DMS153 treated with DMSO at 0.1 percent for 48 hours (cell line): ENCODE measurements at regions not wholly inside any gene's neighbourhood (a gene's known extent, or its start where the extent isn't known, plus 50 kb on each side); places are given as distances from the start of the nearest gene placed in this dataset.
A peak's percentile ranks its signal among the peaks of the same experiment; 100 is the strongest.

Experiments
- DNase-seq: peaks from one replicate; lab custom pipeline; 2025; ENCODE audit not compliant: unreplicated experiment; lab: John Stamatoyannopoulos, UW

DNA sequence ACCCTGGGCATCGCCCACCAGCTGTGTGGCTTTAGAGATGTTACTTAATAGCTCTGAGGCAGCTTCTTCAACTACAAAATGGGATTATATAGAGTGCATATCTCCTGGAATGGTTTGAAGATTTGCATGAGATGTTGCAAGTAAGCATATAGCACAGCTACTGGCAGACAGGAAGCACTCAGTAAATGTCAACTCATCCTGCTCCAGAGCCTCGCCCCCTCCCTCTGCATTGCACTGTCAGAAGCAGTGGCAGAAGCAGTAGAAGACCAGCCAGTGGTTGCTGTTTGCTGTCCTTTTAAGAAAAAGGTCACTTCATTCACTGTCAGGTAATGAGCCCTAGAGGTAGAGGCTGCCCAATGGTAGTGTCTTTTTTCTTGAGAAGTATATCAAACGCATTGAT lies 180.0 kb upstream of the GHITM start:
- DNase-seq, result no peak

DNA sequence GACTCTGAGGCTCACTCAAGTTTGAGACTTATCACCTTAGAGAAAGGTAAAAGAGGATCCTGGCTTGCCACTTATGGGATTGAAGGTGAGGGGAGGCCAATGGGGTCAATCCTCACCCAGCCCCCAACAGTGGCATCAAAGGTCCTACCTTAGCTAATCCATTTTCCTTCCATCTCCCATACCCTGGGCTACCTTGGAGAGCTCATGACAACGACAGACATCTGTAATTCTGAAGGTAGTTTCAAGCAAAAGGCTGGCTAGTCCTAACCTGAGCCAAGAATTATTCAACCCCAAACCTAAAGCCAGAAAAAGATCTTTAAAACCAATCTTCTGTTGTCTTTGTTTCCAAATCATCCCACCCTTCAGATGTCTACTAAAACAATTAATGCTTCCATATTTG lies 179.2 kb upstream of the GHITM start:
- no peak for DNase-seq

DNA sequence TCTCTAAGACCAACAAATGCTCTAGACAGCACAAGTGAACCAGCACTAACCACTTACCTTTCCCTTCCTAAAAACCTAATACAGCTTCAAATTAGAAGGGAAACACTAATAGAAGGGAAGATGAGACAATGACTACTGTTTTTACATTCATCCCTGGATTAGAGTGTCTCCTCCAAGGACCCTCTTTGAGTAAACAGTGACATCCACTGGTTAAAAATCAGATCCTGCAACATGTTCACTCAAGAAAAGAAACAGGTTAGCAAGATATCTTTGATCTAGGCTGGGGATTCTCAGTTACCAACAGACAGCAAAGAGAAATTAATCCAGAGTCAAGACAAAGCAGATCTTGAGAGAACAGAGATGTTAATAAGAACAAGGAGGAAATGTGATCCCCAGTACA lies 177.7 kb upstream of the GHITM start:
- DNase-seq, result no peak

DNA sequence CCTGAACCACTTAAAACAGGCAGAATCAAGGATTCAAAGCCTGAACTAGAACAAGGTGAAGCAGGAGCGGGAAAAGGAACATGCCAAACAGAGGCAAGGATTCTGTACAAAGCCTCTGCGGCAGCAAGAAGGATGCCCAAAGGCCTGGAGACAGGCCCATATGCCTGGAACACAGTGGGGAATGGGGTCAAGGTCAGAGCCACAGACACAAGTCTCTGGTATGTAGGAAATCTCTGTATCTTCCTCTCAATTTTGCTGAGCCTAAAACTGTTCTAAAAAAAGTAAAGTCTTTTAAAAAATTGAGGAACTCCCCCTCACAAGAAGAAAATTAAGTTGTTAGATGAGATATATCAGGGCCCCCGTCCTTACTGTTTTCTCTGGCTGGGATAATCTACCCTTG lies 175.9 kb upstream of the GHITM start:
- no peak for DNase-seq

DNA sequence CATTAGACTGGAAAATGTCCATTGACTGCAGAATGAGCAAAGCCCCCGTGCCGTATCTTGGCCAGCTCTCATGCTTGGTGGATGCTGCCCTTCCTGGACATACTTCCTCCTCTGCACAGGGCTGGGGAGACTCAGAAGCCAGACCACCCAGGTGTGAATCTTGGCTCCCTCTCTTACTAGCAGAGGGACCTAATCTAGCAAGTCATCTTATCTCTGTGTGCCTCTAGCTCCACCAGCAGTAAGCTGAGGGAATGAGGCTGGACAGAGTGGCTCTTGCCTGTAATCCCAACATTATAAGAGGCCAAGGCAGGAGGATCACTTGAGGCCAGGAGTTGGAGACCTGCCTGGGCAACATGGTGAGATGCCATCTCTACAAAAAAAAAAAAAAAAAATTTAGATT lies 173.8 kb upstream of the GHITM start:
- no peak for DNase-seq

DNA sequence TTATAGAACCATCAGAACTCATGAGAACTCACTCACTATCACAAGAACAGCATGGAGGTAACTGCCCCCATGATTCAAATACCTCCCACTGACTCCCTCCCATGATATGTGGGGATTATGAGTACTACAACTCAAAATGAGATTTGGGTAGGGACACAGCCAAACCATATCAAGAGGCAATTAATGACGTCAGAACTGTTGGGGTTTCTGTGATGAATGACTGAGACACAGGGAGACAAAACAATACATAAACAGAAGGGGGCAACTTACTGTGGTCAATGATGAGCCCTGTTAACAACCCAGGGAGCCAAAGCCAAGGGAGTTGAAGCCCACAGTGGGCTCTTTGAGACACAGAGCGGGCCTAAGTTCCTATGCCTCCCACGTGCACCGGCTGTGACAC lies 171.3 kb upstream of the GHITM start:
- no peak for DNase-seq

DNA sequence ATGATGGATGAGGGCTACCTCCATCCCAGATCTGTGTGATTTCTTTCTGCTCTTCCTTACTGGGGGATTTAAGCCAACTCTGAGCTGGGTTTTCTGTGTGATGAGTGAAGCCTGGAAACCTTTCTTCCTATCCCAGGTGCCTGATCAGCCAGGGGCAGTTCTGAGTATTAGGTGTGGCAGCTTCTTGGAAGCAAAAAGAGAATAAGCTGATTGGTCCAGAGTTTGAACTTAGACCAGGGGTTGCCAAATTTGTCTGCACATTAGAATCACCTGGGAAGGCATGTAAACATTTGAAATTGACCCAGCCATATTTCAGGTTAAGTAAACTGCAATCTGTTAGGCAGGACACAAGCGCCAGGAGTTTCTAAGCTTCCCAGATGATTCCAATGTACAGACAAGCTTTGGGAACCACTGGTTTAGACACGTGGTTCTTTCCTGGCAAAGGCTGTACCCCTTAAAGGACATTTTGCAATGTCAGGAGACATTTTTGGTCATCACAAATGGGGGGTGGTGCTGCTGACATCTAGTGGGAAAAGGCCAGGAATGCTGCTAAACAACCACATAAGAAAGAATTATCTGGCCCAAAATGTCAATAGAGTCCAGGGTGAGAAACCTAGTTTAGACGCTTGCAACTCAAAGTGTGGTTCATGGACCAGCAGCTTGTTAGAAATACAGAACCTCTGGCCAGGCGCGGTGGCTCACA lies 160.5 kb upstream of the GHITM start:
- DNase-seq, result no peak

DNA sequence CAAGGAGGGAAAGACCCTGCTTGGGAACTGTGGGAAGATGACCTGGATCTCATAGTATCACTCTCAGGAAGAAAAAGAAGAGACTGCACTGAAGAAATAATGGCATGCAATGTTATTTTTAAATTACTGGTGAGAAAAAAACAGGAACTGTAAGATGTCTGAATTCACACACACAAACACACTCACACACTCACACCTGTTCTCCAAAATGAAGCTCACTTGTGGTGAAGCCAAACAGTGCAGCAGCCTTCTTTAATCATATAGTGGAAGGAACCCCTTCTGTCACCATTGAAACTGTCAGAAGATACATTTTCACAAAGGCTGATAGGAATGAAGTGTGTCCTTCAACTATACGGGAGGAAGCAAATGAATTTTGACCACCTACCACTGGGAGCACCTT lies 156.5 kb upstream of the GHITM start:
- no peak for DNase-seq

DNA sequence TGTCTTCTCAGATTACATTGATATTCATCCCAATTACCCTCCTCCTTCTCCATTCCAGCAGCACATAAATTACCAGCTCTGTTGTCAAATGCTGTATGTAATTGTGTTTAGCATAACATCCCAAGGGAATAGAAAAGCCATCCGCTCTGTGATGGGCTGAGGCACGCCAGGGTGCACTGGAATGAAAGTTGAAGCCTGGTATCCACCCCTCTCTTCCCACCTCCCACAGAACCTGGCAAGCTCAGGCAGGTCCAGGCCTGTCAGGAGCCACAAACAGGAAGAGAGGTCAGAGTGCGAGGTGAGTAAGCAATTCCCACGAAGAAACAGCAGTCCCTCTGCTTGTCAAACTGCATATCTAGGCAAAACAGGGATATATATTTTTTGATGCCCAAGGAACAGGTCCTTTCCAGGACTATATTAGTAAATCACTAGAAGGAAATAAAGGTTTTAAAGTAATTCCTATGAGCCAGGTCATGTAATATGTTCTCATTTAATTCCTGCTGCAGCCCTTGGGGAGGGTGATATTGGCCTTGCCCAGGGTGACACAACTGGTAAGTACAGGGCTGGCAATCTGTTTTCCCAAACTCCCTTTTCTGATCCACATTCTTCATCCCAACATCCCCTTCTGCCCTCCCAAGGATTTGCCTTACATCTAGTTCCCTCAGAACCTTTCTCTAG lies 155.6 kb upstream of the GHITM start:
- DNase-seq, result peak; percentile 37

DNA sequence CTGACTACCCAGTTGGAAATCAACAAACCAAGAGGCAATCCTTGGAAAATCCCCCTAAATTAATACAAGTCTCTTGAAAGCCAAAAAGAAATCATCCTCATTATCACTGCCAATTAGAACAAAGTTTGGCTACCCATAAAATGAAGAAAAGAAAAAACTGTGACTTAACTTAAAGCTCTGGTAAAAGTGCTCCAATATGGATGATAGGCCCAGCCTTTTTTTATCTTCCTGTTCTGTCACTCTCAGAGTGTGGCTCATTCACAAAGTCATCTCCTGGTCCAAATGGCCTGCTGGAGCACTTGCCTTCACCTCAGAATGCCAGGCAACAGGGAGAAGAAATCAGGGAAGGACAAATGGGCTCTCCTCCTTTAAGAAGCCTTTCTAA lies 155.1 kb upstream of the GHITM start:
- DNase-seq, result no peak

DNA sequence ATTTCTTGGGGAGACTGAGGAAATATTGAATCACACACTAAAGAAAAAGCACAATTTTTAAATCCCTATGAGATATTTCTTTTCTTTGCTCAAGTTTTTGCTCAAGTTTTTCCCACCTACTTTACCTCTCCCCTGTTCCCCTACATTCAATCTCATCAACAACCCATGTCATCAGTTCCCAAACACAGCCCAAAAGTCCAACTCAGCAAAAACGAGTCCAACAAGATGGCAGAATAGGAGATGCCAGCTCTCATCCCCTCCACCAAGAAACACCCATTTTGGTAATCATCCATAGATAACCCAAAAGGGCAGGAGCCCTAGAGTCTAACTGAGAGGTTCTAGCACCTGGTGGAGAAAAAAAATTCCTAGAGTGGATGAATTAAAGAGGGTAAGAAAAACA lies 152.5 kb upstream of the GHITM start:
- no peak for DNase-seq

DNA sequence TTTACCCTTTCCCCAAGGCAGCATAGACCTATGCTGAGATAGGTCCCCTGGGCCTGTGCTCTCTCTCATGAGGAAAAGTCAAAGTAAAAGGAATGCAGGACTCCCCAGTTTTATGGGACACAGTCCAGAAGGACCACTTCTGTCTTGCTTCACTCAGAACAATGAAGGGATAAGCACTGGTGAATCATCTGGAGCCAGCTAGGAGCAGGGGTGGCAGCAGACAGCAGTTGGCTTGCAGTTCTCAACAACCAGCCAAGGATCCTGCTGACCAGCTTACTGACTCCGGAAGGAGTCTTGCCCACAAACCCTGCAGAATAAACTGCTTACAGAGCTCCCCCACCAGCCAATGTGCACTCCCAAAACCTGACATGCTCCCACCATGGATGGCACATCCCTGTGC lies 152.1 kb upstream of the GHITM start:
- no peak for DNase-seq

DNA sequence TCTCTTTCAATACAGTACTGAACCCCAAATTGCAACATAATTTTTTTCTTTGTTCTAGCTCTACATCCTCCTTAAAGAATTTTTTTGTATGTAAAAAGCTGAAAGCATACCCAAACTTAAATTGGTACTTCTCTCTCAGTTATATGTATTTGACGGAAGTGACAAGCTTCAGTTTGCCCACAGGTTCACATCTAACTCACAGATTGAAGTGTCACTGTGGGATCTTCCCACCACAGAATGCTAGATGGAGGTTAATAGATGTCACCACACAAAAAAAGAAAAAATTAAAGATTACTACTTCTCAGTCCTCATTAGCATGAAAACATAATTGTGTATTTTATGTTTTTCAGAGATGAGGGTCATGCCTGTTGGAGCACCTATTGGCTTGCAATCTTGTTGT lies 150.9 kb upstream of the GHITM start:
- DNase-seq, result no peak

DNA sequence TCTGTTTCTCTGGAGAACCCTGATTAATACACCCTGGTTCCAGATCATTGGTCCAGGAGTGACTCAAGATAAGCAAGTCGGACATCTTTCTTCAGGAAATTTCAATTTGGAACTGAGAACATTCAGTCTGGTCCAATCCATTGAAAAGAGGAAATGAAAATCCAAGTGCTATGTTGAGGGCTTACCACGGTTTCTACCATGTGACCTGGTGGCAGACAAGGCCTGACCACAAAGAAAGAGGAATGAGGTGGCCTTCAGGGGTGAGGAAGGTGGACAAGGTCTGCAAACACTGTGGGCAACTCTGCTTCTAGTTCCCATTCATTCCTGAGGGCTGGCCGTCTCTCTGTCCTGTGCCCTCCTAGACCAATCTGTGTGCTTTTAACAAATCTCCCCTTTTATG lies 149.2 kb upstream of the GHITM start:
- no peak for DNase-seq

DNA sequence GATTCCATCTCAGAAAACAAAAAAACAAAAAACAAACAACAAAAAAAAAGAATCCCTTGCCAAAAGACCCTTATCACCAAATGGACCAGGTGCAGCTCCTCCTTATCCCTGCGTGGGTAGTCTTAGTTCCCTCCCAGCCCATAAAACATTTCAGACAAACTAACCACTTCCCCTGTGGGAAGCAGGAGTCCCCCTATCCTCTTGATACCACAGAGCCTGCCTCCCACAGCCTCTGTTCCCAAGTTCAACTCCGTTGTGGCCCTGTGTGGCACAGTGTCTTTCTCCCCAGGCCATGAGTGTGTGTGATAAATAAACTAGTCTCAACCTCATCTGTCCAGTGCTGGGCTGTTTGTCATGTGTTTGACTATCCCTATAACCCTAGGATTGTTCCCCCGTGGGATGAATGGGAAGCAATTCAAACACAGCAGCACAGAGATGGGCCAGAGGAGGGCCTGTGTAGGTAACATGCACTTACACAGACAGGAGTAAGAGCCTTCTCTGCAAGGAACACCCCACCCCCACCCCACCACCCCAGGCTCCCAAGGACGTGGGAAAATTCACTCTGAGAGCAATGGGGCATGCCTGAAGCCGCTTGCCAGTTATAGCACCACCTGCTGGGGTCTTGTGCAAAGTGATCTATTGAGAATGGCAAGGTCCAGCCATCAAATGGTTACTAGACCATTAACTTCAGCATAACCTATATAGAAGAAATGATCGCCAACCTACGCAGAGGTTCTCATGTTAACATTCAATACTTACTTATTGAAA lies 147.1 kb upstream of the GHITM start:
- DNase-seq, result no peak

DNA sequence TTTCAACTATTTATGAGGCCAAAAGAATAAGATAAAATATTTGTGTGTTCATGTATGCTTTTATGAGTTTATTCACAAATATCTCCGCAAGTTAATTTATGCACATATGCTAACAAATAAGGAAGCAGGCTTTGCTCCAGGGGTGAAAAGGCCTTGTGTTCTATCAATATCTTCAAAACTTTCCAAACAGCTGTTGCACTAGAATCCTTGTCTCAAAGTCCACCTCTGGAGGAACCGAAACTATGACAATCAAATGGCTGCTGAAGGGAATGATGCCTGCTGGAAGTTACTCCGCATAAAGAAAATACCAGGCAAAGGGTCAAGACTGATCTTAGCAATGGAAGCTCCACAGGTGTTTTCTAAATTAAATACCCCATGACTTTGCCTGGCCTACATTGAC lies 145.0 kb upstream of the GHITM start:
- no peak for DNase-seq

DNA sequence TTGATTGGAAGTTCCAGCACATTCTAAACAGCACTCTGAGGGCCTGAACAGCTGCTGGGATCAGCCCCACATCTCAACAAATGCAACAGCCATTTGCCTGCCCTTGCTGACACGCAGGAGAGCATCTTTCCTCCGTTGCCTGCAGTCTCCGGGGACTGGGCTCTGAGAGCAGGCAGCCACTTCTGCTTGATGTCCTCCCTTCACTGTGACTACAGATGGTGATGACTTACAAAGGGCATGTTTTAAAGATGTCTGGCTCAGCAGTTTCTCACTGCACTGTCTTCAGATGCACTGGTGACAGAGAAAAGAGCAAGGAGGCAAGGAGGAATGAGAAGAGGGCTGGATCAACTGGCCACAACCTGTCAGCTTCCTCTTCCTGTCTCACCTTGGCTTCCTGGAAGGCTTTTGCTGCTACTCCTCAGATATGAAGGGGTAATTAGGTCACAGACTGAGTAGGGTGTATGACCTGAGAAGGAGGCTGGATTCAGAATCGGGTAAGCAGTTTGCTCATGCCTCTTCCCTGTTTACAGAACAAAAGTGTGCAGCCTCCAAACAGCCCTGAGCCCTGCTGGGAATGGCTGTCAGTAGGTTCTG lies 143.5 kb upstream of the GHITM start:
- DNase-seq, result no peak

DNA sequence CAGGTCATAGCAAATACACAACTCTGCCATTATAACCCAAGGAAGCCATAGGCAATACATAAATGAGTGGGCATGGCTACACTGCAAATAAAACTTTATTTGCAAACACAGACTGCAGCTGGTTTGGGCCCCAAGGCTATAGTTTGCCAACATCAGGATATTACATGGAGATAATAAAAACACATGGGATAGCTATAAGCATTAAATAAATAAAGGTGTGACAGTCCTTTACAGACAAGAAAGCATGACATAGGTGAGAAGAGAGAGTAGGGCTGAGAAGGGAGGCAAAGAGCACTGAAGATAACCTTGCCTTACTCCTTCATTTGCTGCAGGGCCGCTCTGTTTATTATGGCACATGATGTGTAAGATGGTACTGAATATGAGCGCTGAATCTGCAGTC lies 135.1 kb upstream of the GHITM start:
- DNase-seq, result no peak

DNA sequence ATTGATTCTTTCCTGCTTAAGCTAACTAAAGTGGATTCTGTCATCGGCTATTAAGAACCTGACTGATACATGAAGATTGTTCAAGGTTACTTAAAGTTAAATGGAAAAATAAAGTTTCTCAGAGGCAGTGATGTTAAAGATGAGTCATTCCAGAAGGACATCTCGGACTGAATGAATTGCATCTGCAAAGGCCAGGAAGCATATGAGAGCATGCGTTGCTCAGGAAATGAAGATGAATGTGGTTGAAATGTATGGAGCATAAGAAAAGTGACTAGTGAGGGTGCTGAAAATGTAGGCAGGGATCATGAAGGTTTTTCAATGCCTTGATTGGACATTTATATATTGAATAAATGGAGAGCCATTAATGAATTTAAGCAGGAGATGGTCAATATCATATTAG lies 133.9 kb upstream of the GHITM start:
- no peak for DNase-seq

DNA sequence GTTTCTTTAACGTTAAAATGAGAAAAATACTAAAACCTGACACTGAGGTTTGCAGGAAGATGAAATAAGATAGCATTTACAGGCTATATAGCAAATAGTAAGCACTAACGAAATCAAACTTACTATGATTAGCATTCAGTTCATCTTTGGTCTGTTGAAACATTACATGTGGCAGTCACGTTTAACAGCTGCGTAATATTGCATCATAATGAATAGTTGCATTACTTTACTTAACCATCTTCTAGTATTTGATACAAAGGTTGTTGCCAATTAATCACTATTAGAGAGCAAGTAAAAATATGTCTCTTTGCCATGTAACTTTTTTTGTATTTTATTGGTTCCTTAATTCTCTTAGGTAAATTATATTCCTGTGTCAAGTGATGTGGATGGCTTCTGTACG lies 131.8 kb upstream of the GHITM start:
- no peak for DNase-seq

DNA sequence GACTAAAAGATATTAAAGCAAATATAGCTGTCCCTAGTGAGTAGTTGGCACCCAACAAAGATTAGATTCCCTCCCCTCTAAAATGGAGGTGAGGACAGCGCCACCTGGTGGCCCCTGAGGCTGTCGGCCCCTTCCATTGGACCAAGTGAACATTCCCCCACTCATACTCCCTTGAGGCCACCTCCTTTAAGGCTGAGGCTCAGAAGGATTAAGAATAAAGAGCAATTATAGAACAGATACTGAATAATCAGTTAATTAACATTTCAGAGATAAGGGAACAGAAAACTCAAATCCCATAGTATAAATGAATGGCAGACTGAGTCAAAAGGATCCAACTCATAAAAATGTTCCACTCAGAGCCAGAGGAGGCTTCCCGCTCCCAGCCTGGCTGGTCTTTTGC lies 130.4 kb upstream of the GHITM start:
- DNase-seq, result no peak

DNA sequence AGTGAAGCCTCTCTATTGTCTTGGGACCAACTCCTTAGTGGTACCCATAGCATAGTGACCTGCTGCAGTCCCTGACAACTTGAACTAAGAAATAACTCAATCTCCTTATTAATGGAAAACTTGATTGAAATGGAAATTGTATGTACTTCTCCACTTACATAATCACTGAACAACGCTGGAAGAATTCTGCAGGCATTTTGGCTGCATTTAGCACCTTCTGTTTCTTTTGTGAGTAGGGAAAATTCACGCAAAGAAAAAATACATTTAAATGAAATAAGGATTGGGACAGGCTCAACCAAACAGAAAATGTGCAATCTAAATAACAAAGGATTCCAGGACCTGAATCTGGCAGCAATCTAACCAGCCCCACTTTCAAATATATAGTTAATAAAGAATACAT lies 126.9 kb upstream of the GHITM start:
- DNase-seq, result no peak
